AG04450 (cell line): ENCODE measurements at regions not wholly inside any gene's neighbourhood (a gene's known extent, or its start where the extent isn't known, plus 50 kb on each side); places are given as distances from the start of the nearest gene placed in this dataset.

Source experiments
- CTCF ChIA-PET: fragments of 300-600, 350-600 bp; formaldehyde crosslinking; extraction: SDS; loops from one replicate; lab custom pipeline; 2022; ENCODE audit warnings: antibody characterized with exemption, inconsistent platforms; lab: Charles Lee
- POLR2A ChIA-PET: fragments of 350-600 bp; formaldehyde crosslinking; extraction: SDS; loops from one replicate; lab custom pipeline; 2021; ENCODE audit warnings: antibody characterized with exemption, inconsistent platforms; lab: Yijun Ruan, JAX
- DNase-seq: peaks from one replicate; pipeline ENCODE4 v3.0.0-alpha.2; 2011; ENCODE audit warnings: low read depth, low spot score
- H3K27ac ChIP-seq: one replicate; pipeline ENCODE4 v1.5.1; 2012; ENCODE audit warnings: low read depth, low read length, control low read depth
- H3K27me3 ChIP-seq: one replicate; pipeline ENCODE4 v1.6.0; 2012; ENCODE audit warnings: low read length; ENCODE audit not compliant: control insufficient read depth, insufficient read depth
- H3K4me3 ChIP-seq: 2 replicates; pipeline ENCODE4 v1.5.1; 2011; ENCODE audit warnings: mild to moderate bottlenecking, low read depth, low read length, control low read depth
- H3K9me3 ChIP-seq: 2 replicates; pipeline ENCODE4 v1.5.1; 2012; ENCODE audit warnings: low read length; ENCODE audit not compliant: control insufficient read depth, insufficient read depth
- CTCF ChIP-seq: IDR thresholded peaks from 2 replicates; pipeline ENCODE4 v1.5.1; 2011; ENCODE audit warnings: low read depth, low read length, control low read depth, inconsistent platforms

GRCh38 chr11:95451261-95451660, 220.3 kb upstream of the SESN3 start:
- TF ChIP-seq CTCF: no peak
- H3K27ac ChIP-seq: no peak overlapping the region
- H3K9me3 ChIP-seq: no peaks in the 10 kb centered on the region
- H3K27me3 ChIP-seq: no peaks in the 10 kb centered on the region
- POLR2A ChIA-PET: no interaction called here
- CTCF ChIA-PET: interaction anchor here (1.0 kb wide), 1 partner anchor 254 kb away, joined by 4 read pairs; no protein-coding TSS in a partner anchor
- no peak overlapping the region for H3K4me3 ChIP-seq
- no peak for DNase-seq

- CTCF ChIA-PET: interaction anchor here (1.0 kb wide), 1 partner anchor 255 kb away, joined by 4 read pairs; no protein-coding TSS in a partner anchor
- no peak for DNase-seq
- H3K9me3 ChIP-seq: no peaks in the 10 kb centered on the region; the same call in 1 of the 2 replicates
- H3K27ac ChIP-seq: no peak overlapping the region
- no peaks in the 10 kb centered on the region for H3K27me3 ChIP-seq
- TF ChIP-seq CTCF: no peak
- POLR2A ChIA-PET: no interaction called here
- H3K4me3 ChIP-seq: no peak overlapping the region
Observed at GRCh38 chr11:95450547-95451123, 219.6 kb upstream of the SESN3 start.

GRCh38 chr11:95445746-95446333, 214.8 kb upstream of the SESN3 start:
- no peak for DNase-seq

GRCh38 chr11:95444309-95445241, 213.6 kb upstream of the SESN3 start:
- H3K4me3 ChIP-seq: no peak overlapping the region
- CTCF ChIA-PET: no interaction called here
- no peaks in the 10 kb centered on the region for H3K27me3 ChIP-seq
- DNase-seq: no peak
- no peak for TF ChIP-seq CTCF
- no peaks in the 10 kb centered on the region; the same call in 1 of the 2 replicates for H3K9me3 ChIP-seq
- POLR2A ChIA-PET: no interaction called here
- H3K27ac ChIP-seq: no peak overlapping the region

More at GRCh38 chr11:95445746-95446333, 214.8 kb upstream of the SESN3 start:
- CTCF ChIA-PET: no interaction called here
- Histone ChIP-seq H3K27ac (no peak overlapping the region), H3K9me3 (no peaks in the 10 kb centered on the region; the same call in 1 of the 2 replicates), H3K27me3 (no peaks in the 10 kb centered on the region), H3K4me3 (no peak overlapping the region)
- POLR2A ChIA-PET: no interaction called here
- TF ChIP-seq CTCF: no peak

GRCh38 chr11:95443386-95443785, 212.4 kb upstream of the SESN3 start:
- DNase-seq: no peak
- POLR2A ChIA-PET: no interaction called here
- Histone ChIP-seq H3K4me3 (no peak overlapping the region), H3K9me3 (no peaks in the 10 kb centered on the region; the same call in 1 of the 2 replicates), H3K27me3 (no peaks in the 10 kb centered on the region), H3K27ac (no peak overlapping the region)
- no peak for TF ChIP-seq CTCF
- CTCF ChIA-PET: no interaction called here
